HG02759 (cell line): ENCODE measurements at regions not wholly inside any gene's neighbourhood (a gene's known extent, or its start where the extent isn't known, plus 50 kb on each side); places are given as distances from the start of the nearest gene placed in this dataset.

Experiments
- ATAC-seq: cut with Tn5 transposase; IDR thresholded peaks from one replicate; pipeline ENCODE4 v1.9.1; 2021; ENCODE audit warnings: mild to moderate bottlenecking, moderate library complexity; ENCODE audit not compliant: unreplicated experiment

DNA sequence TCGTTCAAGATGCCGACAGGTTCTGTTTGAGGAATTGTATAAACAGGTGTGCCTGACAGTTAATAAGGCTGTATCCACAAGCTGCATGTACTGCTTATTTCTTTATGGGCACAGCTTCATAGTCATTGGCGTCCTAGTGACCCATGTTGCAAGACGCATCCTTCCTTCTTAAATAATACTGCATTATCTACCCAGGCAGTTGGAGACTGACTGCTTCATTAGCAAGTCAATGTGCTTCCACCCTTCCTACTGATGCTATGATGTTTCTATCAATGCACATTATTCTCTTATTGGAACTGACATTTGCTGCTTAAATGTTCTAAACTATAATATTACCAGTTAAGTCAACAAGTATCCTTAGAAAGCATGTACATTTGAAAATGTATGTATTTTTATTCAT, 950.0 kb upstream of the MIR17HG start:
- no peak for ATAC-seq

DNA sequence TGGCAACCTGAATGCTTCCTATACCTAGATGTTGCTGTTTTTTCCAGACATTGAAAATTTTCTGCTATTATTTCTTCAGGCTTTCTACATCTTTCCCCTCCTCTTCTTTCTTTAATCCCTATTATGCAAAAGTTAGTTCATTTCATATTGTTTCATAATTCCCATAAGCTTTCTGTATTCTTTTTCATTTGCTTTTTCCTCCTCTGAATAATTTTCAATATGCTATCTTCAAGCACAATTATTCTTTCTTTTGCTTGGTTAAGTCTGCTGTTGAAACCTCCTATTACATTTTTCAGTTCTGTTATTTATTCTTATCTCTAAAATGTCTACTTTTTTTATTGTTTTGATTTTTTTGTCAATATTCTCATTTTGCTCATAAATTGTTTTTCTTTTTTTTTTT, 947.1 kb upstream of the MIR17HG start:
- ATAC-seq = no peak

DNA sequence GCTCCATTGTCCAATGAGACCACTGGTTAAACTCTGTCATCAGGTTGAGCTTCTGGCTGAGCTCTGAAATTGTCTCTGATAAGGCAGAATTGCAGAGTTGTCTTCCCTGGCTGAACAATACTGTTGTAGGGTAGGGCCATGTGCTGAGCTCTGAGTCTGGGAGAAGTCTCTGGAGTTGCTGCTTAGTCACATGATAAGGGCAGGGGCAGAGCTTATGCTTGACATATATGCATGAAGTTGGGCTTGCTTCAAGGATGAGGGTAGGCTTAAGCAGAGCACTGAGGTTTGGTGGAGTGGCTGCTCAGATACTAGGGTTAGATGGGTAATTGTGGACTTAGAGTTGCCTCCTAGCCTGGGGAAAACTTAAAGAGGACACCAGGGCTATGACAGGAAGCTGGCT, 946.3 kb upstream of the MIR17HG start:
- ATAC-seq = no peak

DNA sequence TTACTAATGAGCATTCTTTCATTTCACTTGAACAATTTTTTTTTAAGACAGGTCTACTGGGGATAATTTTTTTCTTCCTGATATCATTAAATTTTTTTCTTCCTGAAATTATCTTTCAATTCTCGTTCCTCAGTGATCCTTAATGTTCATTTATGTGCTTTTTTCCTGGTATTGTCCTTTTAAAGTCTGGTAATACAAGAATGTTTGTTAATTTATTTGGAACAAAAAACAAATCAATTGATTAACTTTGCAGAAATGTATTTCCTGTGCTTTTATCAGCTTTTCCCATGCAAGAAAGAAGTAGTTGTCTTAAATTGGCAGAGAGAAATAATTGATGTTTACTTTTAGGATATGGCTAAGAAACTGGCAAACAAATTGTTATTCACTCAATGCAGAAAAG, 945.4 kb upstream of the MIR17HG start:
- ATAC-seq = no peak

GRCh38 chr13:90402613-90403012, 944.9 kb upstream of the MIR17HG start:
- no peak for ATAC-seq

GRCh38 chr13:90403330-90404082, 944.0 kb upstream of the MIR17HG start:
- ATAC-seq = no peak

GRCh38 chr13:90405301-90405700, 942.2 kb upstream of the MIR17HG start:
- no peak for ATAC-seq

- ATAC-seq = no peak
Measured at GRCh38 chr13:90412980-90413379, 934.5 kb upstream of the MIR17HG start.

DNA sequence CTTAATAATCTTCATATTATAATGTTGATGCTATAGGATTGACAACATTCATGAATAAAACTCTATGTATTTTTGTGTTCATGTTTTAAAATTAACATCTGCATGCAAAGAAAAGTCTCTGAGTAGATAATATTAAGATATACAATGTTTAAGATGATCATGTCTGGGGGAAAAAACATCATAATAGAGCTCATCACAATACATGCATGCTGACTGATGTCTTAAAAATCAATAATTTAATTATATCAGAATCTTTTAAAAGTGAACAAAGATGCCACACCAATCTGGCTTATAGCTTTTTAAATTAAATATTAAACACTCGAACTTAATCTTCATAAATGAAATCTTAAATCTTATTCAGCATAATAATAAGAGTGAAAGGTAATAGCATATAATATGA, 933.9 kb upstream of the MIR17HG start:
- no peak for ATAC-seq

DNA sequence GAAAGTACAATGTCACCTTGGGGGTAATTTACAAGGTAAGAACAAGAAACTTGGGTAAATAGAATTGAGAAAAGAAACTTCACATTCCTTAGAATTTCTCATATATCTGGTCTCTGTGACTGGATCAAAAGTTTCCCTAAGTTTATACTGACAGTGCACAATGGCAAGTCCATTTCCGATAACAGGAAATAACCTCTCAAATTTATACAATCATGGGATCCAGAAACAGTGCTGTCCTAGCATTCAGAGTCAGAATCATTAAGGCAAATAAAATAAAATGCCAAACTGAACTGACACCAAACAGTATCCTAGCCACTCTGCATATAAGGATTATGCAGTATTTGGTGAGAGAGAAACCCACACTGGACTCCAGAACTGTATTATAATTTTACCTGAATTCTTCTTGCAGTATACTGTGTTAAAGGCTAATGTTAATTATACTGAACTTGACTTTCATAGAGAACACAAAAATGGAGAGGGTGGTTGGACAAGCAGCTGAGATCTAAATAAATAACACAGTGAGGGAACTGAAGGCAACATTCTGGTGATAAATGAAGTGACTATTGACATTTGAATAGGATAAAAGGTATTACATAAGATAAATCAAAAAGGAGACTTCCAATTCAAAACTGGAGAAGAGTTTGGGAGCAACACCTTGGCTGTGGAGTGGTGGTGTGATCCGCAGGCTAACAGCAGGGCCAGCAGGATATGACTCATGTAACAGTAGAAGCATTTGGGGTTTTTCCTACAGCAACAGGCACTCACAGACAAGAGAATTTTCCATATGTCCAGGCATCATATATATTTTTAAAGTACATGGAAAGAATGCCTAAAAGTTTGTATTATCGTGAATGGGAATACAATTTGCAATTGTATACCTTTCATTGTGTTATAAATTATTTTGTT, 932.5 kb upstream of the MIR17HG start:
- no peak for ATAC-seq

GRCh38 chr13:90415902-90416301, 931.6 kb upstream of the MIR17HG start:
- ATAC-seq = no peak

DNA sequence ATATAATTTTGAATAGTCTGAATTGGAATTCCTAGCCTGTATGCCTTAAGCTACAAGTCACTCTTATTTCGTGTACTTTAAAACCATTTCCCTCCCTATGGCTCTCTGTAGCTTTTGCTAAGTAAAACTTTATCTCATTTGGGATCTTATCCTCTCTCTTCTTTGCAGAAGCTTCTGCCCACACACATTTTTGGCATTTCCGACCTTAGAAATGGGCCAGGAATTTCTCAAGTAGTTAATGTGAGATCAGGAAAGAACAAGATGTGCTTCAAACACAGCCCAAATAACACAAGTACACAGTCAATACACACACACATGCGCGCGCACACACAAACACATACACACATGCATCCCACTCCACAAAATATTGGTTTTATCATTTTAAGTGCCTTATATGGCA, 931.0 kb upstream of the MIR17HG start:
- no peak for ATAC-seq

DNA sequence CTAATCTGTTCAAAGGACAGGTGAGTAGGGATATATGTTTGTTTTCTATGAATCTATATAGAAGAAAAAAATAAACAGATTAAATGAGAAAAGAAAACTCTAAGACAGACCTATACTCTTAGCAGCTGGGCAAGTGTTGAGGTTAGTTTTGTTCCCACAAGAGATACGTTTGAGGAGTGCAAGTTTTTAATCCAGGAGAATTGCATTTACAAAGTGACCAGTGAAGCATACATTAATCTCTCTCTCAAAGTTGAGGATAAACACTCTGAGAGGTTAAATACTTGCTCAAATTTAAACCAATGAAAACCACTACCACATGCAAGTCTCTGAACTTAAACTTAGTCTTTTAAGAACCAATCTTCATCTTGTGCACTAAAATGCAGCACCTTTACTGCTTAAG, 930.5 kb upstream of the MIR17HG start:
- ATAC-seq = no peak

GRCh38 chr13:90420683-90421082, 926.8 kb upstream of the MIR17HG start:
- ATAC-seq = no peak

GRCh38 chr13:90427322-90428272, 919.9 kb upstream of the MIR17HG start:
- no peak for ATAC-seq

- ATAC-seq = no peak
Measured at GRCh38 chr13:90428522-90429210, 918.8 kb upstream of the MIR17HG start.

- ATAC-seq = no peak
Measured at GRCh38 chr13:90430127-90430526, 917.4 kb upstream of the MIR17HG start.

DNA sequence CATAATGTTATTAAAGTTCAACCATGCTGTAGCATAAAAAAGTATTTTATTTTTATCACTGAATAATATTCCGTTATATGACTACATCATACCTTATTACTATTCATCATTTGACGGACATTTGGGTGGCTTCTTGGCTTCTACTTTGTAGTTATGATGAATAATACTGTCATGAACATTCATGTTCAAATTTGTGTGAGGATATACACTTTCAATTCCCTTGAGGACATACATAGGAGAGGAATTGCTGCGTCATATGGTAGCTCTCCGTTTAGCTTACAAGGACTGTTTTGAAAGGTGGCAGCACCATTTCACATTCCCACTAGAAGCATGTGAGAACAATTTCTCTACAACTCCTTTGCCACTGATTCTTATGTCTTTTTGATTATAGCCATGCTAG, 910.8 kb upstream of the MIR17HG start:
- no peak for ATAC-seq

GRCh38 chr13:90438576-90438975, 908.9 kb upstream of the MIR17HG start:
- ATAC-seq = no peak

DNA sequence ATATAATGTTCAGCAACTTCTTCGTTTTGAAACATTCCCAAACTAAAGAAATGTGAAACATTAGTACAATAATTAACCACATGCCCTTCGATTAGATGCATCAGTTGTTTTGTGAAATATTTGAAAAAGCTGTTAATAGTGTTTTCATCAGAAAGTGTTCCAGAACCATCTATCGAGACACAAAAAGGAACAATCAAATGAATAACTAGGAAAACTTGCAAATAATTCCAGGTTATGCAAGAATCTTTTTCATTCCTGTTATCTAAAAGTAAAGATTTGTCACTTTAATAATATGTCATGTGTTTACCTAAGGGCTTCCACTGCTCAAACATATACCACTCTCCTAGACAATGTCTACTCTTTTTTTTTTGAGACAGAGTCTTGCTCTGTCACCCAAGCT, 904.2 kb upstream of the MIR17HG start:
- ATAC-seq = no peak
